ENCODE measurements at regions not wholly inside any gene's neighbourhood (a gene's known extent, or its start where the extent isn't known, plus 50 kb on each side); places are given as distances from the start of the nearest gene placed in this dataset.

- no peaks in the 10 kb centered on the region for H3K9me3 ChIP-seq
- H3K4me3 ChIP-seq, result no peak overlapping the region
- ATAC-seq (ENCODE audit: low FRiP score in 2 of 2) (no peak), DNase-seq (no peak)
- H3K36me3 ChIP-seq, result no peaks in the 10 kb centered on the region
- WGBS, 2 donors, result 81% methylated on average over 6 of the region's 6 CpGs
- TF ChIP-seq CTCF (IDR thresholded peaks at IDR 0.05) (no peak), EP300 (IDR thresholded peaks at IDR 0.05) (no peak), POLR2AphosphoS5 (IDR thresholded peaks at IDR 0.05) (no peak), POLR2A (IDR thresholded peaks at IDR 0.05) (no peak)
- H3K4me1 ChIP-seq, result no peaks in the 10 kb centered on the region
- H3K27me3 ChIP-seq, result no peaks in the 10 kb centered on the region
- no peak overlapping the region for H3K27ac ChIP-seq
Measured at GRCh38 chr18:67151366-67151765, 365.2 kb downstream of the DSEL start.

DNA sequence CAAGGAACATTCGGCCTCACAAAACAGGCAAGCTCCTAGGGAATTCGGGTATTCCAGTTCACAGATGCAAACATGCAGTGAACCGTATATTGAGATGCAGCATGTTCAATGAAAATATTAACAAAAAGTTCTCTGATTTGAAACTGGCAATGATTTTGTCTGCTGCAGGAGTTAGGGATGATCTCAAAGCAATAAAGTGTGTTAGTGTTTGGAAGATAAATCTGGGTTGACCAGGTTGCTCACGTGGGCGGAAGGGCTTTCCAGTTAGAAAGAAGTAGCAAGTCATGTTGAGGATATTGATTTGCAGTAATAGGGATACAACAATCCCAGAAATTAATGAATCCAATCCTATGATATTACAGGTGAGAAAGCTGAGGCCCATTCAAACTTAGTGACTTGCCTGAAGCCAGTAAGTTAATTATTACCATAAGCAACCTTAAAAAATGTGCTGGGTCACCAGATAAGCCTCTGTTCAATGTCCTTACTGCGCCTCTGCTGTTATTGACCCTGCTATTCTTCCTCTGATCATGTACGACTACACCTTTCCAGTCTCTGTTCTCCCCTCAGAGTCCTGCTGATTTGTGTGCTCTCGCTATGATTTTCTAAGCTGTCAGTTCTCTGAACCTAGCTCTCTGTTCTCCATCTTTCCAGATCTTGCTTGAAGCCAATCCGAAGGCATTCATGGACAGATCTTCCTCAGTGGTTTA is 370.8 kb downstream of the DSEL start:
- 85 to 88% methylated on average over 9 of the region's 9 CpGs for WGBS, 2 donors
- no peak overlapping the region for H3K4me3 ChIP-seq

DNA sequence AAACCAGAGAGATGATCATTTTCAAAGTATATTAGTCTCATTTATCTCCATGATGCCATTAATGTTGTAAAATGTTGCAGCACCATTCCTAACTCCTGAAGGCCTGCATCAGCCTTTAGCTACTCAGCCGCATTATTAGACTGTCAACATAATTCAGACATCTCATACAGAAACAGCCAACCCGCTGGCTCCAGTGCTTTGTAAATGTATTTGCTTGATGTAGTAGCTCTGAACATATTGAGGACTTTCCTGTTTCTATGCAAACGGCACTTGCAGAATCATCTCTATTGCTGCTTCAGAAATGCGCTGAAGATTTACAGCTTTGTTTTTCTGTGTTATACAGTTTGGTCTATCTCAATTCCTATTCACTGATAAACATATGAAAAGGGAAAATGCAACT is 372.2 kb downstream of the DSEL start:
- Histone ChIP-seq H3K27me3 (no peaks in the 10 kb centered on the region), H3K36me3 (no peaks in the 10 kb centered on the region), H3K27ac (no peak overlapping the region), H3K4me3 (no peak overlapping the region), H3K4me1 (no peaks in the 10 kb centered on the region), H3K9me3 (no peaks in the 10 kb centered on the region)
- ATAC-seq (ENCODE audit: low FRiP score in 2 of 2) (no peak), DNase-seq (no peak)
- WGBS, 2 donors, result 81 to 87% methylated on average over 4 of the region's 4 CpGs
- no peak for TF ChIP-seq EP300 (IDR thresholded peaks at IDR 0.05)

More for the DNA sequence above, 370.8 kb downstream of the DSEL start:
- DNase-seq (no peak), ATAC-seq (ENCODE audit: low FRiP score in 2 of 2) (no peak)
- TF ChIP-seq CTCF (IDR thresholded peaks at IDR 0.05), result no peak
- TF ChIP-seq POLR2AphosphoS5 (IDR thresholded peaks at IDR 0.05), result no peak
- no peak for TF ChIP-seq EP300 (IDR thresholded peaks at IDR 0.05)
- TF ChIP-seq POLR2A (IDR thresholded peaks at IDR 0.05), result no peak
- H3K27me3 ChIP-seq, result no peaks in the 10 kb centered on the region
- no peaks in the 10 kb centered on the region for H3K36me3 ChIP-seq
- no peaks in the 10 kb centered on the region for H3K4me1 ChIP-seq
- no peak overlapping the region for H3K27ac ChIP-seq
- no peaks in the 10 kb centered on the region for H3K9me3 ChIP-seq

DNA sequence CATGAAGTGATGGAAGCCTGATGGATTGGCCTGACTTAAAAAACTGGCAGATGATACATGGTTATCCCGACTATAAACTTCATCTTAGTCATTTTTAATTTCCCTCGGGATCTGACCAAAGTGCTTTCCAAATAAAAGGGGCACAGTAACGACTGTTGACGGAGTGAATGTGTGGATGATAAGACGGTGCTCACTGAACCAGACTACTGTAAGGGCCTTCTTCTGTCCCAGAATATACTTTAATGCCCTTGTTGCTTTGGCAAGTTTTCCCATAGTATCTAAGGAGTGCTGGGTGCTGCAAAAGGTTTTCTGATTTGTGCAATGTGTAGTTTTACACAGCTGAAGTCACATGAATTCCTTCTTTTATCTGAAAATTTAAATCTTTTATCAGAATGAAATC is 373.5 kb downstream of the DSEL start:
- TF ChIP-seq POLR2A (IDR thresholded peaks at IDR 0.05) (no peak), CTCF (IDR thresholded peaks at IDR 0.05) (no peak), POLR2AphosphoS5 (IDR thresholded peaks at IDR 0.05) (no peak), EP300 (IDR thresholded peaks at IDR 0.05) (no peak)

DNA sequence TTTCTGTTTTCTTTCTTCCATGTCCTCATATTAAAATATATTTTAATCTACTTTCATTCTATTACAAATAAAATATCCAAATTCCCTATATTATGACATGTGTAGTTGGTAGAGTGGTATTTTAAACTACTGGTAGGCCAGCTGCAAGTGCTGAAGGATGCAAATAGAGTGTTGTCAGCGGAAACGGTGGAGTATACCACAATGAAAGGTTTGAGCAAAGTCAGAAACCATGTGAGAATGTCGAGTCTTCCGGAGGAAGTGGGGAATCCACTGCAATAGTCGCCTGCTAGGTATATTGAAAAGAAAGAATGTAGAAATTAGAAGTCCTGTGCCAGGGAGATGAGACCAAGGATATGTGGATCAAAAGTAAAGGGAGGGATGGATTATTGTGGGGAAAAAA is 373.9 kb downstream of the DSEL start:
- no peak for TF ChIP-seq POLR2AphosphoS5 (IDR thresholded peaks at IDR 0.05)
- TF ChIP-seq CTCF (IDR thresholded peaks at IDR 0.05), result no peak
- no peak for TF ChIP-seq EP300 (IDR thresholded peaks at IDR 0.05)
- TF ChIP-seq POLR2A (IDR thresholded peaks at IDR 0.05), result no peak
- H3K9me3 ChIP-seq, result no peaks in the 10 kb centered on the region
- no peak for DNase-seq
- H3K4me1 ChIP-seq, result no peaks in the 10 kb centered on the region
- H3K36me3 ChIP-seq, result no peaks in the 10 kb centered on the region
- H3K4me3 ChIP-seq, result no peak overlapping the region
- WGBS, 2 donors, result 80 to 92% methylated on average over 5 of the region's 5 CpGs
- no peak overlapping the region for H3K27ac ChIP-seq
- no peak for ATAC-seq (ENCODE audit: low FRiP score in 2 of 2)
- H3K27me3 ChIP-seq, result no peaks in the 10 kb centered on the region

More for the DNA sequence above, 373.5 kb downstream of the DSEL start:
- H3K27ac ChIP-seq, result no peak overlapping the region
- DNase-seq (no peak), ATAC-seq (ENCODE audit: low FRiP score in 2 of 2) (no peak)
- H3K36me3 ChIP-seq, result no peaks in the 10 kb centered on the region
- no peaks in the 10 kb centered on the region for H3K27me3 ChIP-seq
- H3K9me3 ChIP-seq, result no peaks in the 10 kb centered on the region
- WGBS, 2 donors, result 45 to 59% methylated on average over 5 of the region's 5 CpGs
- no peaks in the 10 kb centered on the region for H3K4me1 ChIP-seq
- H3K4me3 ChIP-seq, result no peak overlapping the region
